ENCODE measurements at regions not wholly inside any gene's neighbourhood (a gene's known extent, or its start where the extent isn't known, plus 50 kb on each side); places are given as distances from the start of the nearest gene placed in this dataset.

GRCh38 chr2:136210822-136211221 is 92.9 kb upstream of the CXCR4 start:
- Mint-ChIP-seq H3K4me3 (no peak overlapping the region), H3K27me3 (ENCODE audit: low read depth) (peaks cover 12% of the 10 kb centered on the region)

GRCh38 chr2:136210455-136210805 is 92.5 kb upstream of the CXCR4 start:
- Mint-ChIP-seq H3K36me3 (ENCODE audit: low read depth) (peaks cover 4% of the 10 kb centered on the region), H3K4me3 (no peak overlapping the region), H3K4me1 (no peaks in the 10 kb centered on the region), H3K27ac (no peak overlapping the region), H3K27me3 (ENCODE audit: low read depth) (peaks cover 12% of the 10 kb centered on the region), H3K9me3 (peaks cover 15% of the 10 kb centered on the region)
- no peak for TF ChIP-seq CTCF (IDR thresholded peaks at IDR 0.05; ENCODE audit: unreplicated experiment in 3 of 3)

More at GRCh38 chr2:136210822-136211221, 92.9 kb upstream of the CXCR4 start:
- H3K36me3 Mint-ChIP-seq (ENCODE audit: low read depth) = peaks cover 4% of the 10 kb centered on the region
- TF ChIP-seq CTCF (IDR thresholded peaks at IDR 0.05; ENCODE audit: unreplicated experiment in 3 of 3) = no peak
- H3K9me3 Mint-ChIP-seq = peaks cover 13% of the 10 kb centered on the region
- H3K4me1 Mint-ChIP-seq = no peaks in the 10 kb centered on the region
- H3K27ac Mint-ChIP-seq = no peak overlapping the region

- TF ChIP-seq CTCF (IDR thresholded peaks at IDR 0.05; ENCODE audit: unreplicated experiment in 3 of 3) = no peak
- no peak overlapping the region for H3K27ac Mint-ChIP-seq
- peaks cover 16% of the 10 kb centered on the region for H3K9me3 Mint-ChIP-seq
- H3K27me3 Mint-ChIP-seq (ENCODE audit: low read depth) = peaks cover 12% of the 10 kb centered on the region
- H3K4me1 Mint-ChIP-seq = no peaks in the 10 kb centered on the region
- H3K36me3 Mint-ChIP-seq (ENCODE audit: low read depth) = peaks cover 4% of the 10 kb centered on the region
- no peak overlapping the region for H3K4me3 Mint-ChIP-seq
Measured at GRCh38 chr2:136209561-136210454, 91.9 kb upstream of the CXCR4 start.

- no peak overlapping the region for H3K4me3 Mint-ChIP-seq
- no peak overlapping the region for H3K27ac Mint-ChIP-seq
- peaks cover 20% of the 10 kb centered on the region for H3K9me3 Mint-ChIP-seq
- TF ChIP-seq CTCF (IDR thresholded peaks at IDR 0.05; ENCODE audit: unreplicated experiment in 3 of 3) = no peak
- no peaks in the 10 kb centered on the region for H3K4me1 Mint-ChIP-seq
- peaks cover 8% of the 10 kb centered on the region for H3K27me3 Mint-ChIP-seq (ENCODE audit: low read depth)
- H3K36me3 Mint-ChIP-seq (ENCODE audit: low read depth) = peaks cover 4% of the 10 kb centered on the region
Measured at GRCh38 chr2:136208682-136209420, 90.9 kb upstream of the CXCR4 start.

GRCh38 chr2:136207665-136208064 is 89.7 kb upstream of the CXCR4 start:
- Mint-ChIP-seq H3K36me3 (ENCODE audit: low read depth) (peaks cover 7% of the 10 kb centered on the region), H3K9me3 (peaks cover 23% of the 10 kb centered on the region)

More at GRCh38 chr2:136207665-136208064, 89.7 kb upstream of the CXCR4 start:
- Mint-ChIP-seq H3K4me3 (no peak overlapping the region), H3K4me1 (no peaks in the 10 kb centered on the region), H3K27me3 (ENCODE audit: low read depth) (peaks cover 4% of the 10 kb centered on the region), H3K27ac (no peak overlapping the region)
- no peak for TF ChIP-seq CTCF (IDR thresholded peaks at IDR 0.05; ENCODE audit: unreplicated experiment in 3 of 3)

Data from nephron (organoid).